ENCODE measurements at regions not wholly inside any gene's neighbourhood (a gene's known extent, or its start where the extent isn't known, plus 50 kb on each side); places are given as distances from the start of the nearest gene placed in this dataset.

GRCh38 chrX:134747006-134747405 is 50.0 kb downstream of the PABIR2 start:
- H3K4me3 ChIP-seq = no peak overlapping the region
- H3K27me3 ChIP-seq = no peaks in the 10 kb centered on the region
- H3K4me1 ChIP-seq = no peaks in the 10 kb centered on the region
- TF ChIP-seq POLR2A (IDR thresholded peaks at IDR 0.05) (no peak), CTCF (IDR thresholded peaks at IDR 0.05) (no peak)
- no peaks in the 10 kb centered on the region for H3K9me3 ChIP-seq
- intact Hi-C loops (cut with DNase I; ENCODE audit: low total_unique reads) = no loop called here
- no peaks in the 10 kb centered on the region for H3K36me3 ChIP-seq
- H3K27ac ChIP-seq = no peak overlapping the region
- WGBS, 5 donors = 50 to 83% (median 76%) methylated on average over 2 of the region's 2 CpGs
- DNase-seq = no peak

- Histone ChIP-seq H3K4me1 (no peaks in the 10 kb centered on the region), H3K27ac (no peak overlapping the region), H3K9me3 (no peaks in the 10 kb centered on the region), H3K27me3 (no peaks in the 10 kb centered on the region), H3K4me3 (no peak overlapping the region), H3K36me3 (no peaks in the 10 kb centered on the region)
- DNase-seq = no peak
- no peak for TF ChIP-seq POLR2AphosphoS5 (IDR thresholded peaks at IDR 0.05)
- no peak for TF ChIP-seq EP300 (IDR thresholded peaks at IDR 0.05)
- no peak for TF ChIP-seq CTCF (IDR thresholded peaks at IDR 0.05)
- no peak for TF ChIP-seq POLR2A (IDR thresholded peaks at IDR 0.05)
- intact Hi-C loops (cut with DNase I; ENCODE audit: low total_unique reads) = no loop called here
- 58 to 93% (median 86%) methylated on average over 2 to 3 of the region's 3 CpGs for WGBS, 5 donors
Observed at GRCh38 chrX:134746410-134746785, 50.6 kb downstream of the PABIR2 start.

GRCh38 chrX:134745636-134746409 is 51.2 kb downstream of the PABIR2 start:
- Histone ChIP-seq H3K4me3 (no peak overlapping the region), H3K9me3 (no peaks in the 10 kb centered on the region), H3K27me3 (no peaks in the 10 kb centered on the region), H3K36me3 (no peaks in the 10 kb centered on the region), H3K27ac (no peak overlapping the region), H3K4me1 (no peaks in the 10 kb centered on the region)
- peak in 1 of 2 donors; percentile 37 for DNase-seq
- intact Hi-C loops (cut with DNase I; ENCODE audit: low total_unique reads) = no loop called here
- WGBS, 5 donors = 66 to 78% (median 70%) methylated on average over 3 of the region's 3 CpGs
- TF ChIP-seq POLR2A (IDR thresholded peaks at IDR 0.05) (no peak), CTCF (IDR thresholded peaks at IDR 0.05) (no peak)

GRCh38 chrX:134743091-134743490 is 53.9 kb downstream of the PABIR2 start:
- no peak overlapping the region for H3K27ac ChIP-seq
- TF ChIP-seq POLR2A (IDR thresholded peaks at IDR 0.05) (no peak), POLR2AphosphoS5 (IDR thresholded peaks at IDR 0.05) (no peak), CTCF (IDR thresholded peaks at IDR 0.05) (no peak), EP300 (IDR thresholded peaks at IDR 0.05) (no peak)

More at GRCh38 chrX:134743091-134743490, 53.9 kb downstream of the PABIR2 start:
- Histone ChIP-seq H3K4me1 (no peaks in the 10 kb centered on the region), H3K27me3 (no peaks in the 10 kb centered on the region), H3K36me3 (no peaks in the 10 kb centered on the region), H3K4me3 (no peak overlapping the region), H3K9me3 (peaks cover 0 to 4% (median 0%) of the 10 kb centered on the region in 4 donors)
- intact Hi-C loops (cut with DNase I; ENCODE audit: low total_unique reads) = no loop called here
- WGBS, 5 donors = 77 to 97% (median 86%) methylated on average over 1 of the region's 1 CpG
- peak in 1 of 2 donors; percentile 38 for DNase-seq
